ENCODE measurements at regions not wholly inside any gene's neighbourhood (a gene's known extent, or its start where the extent isn't known, plus 50 kb on each side); places are given as distances from the start of the nearest gene placed in this dataset.

DNA sequence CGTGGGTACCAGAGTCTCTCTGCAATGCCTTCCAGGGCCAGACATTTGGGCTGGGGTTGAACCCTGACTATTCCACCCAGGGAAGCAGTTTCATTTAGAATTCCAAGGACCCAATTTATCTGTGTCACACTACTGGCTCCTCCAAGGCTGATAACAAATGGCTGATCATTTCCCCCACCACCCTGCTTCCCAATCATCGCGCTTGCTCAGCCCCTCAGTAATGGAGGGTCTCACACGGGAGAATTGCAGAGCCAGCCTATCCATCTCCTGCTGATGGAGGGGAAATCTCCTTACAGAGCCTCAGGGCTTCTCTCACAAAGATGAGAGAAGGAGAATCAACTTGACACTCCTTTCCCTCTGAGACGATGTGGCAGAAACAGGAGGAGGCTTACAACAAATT is 78.4 kb upstream of the WSCD2 start:
- no peak overlapping the region for H3K27ac Mint-ChIP-seq
- H3K27me3 Mint-ChIP-seq = peaks cover 20% of the 10 kb centered on the region
- H3K4me1 Mint-ChIP-seq (ENCODE audit: low read depth) = peaks cover 8% of the 10 kb centered on the region
- no peaks in the 10 kb centered on the region for H3K9me3 Mint-ChIP-seq
- H3K4me3 Mint-ChIP-seq = no peak overlapping the region
- H3K36me3 Mint-ChIP-seq (ENCODE audit: low read depth) = no peaks in the 10 kb centered on the region

DNA sequence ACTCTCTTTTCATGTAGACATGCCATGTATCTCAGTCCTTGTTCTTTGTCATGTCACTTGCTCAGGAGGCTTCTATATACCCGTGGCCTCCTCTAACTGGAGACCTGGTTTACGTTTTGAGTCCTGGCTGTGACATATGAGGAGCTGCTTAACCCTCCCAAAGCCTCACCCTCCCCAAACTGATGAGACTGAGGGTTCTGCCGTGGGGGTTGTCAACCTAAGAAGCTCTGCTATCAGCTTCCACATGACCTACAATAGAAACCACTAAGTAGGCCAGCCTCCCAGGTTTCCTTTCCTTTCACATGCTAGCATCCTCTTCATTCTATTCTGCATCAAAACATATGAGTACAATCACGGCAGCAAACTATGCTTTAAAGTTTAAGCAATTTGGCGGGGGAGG is 76.8 kb upstream of the WSCD2 start:
- Mint-ChIP-seq H3K27ac (no peak overlapping the region), H3K27me3 (peaks cover 23% of the 10 kb centered on the region), H3K36me3 (ENCODE audit: low read depth) (no peaks in the 10 kb centered on the region), H3K4me1 (ENCODE audit: low read depth) (peaks cover 2% of the 10 kb centered on the region), H3K9me3 (no peaks in the 10 kb centered on the region), H3K4me3 (no peak overlapping the region)

DNA sequence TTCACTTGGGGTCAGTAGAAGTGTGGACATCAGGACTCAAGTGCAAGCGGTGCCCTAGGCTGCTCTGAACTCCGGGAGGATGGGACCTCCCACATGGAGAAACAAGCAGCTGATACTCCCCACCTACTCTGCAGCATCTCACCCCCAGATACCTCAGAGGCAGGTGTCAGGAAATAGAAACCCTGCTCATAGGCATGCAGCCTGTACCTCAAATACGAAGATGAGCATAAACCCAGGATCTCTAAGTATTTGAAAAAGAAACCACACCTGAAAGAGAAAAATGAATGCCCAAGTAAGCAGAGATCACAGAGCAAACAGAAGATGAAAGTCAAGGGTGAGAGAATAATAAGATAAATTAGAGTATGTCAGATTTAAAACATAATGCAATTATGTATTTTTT is 75.6 kb upstream of the WSCD2 start:
- H3K9me3 Mint-ChIP-seq = no peaks in the 10 kb centered on the region
- H3K4me1 Mint-ChIP-seq (ENCODE audit: low read depth) = no peaks in the 10 kb centered on the region
- no peaks in the 10 kb centered on the region for H3K36me3 Mint-ChIP-seq (ENCODE audit: low read depth)
- H3K4me3 Mint-ChIP-seq = no peak overlapping the region
- H3K27ac Mint-ChIP-seq = no peak overlapping the region
- peaks cover 21% of the 10 kb centered on the region for H3K27me3 Mint-ChIP-seq

DNA sequence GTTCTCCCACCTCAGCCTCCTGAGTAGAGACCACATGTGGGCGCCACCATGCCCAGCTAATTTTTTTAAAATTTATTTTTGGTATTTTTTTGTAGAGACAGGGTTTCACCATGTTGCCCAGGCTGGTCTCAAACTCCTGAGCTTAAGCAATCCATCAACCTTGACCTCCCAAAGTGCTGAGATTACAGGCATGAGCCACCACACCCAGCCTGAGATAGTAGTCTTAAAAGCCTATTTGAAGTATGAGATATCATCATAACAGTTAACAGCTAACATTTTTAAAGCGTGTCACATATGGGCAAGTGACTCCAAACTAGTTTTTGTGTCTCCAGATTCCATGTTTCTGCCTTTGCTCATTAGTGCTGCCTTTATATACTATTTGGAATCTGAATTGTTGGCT is 74.6 kb upstream of the WSCD2 start:
- Mint-ChIP-seq H3K9me3 (no peaks in the 10 kb centered on the region), H3K27ac (no peak overlapping the region), H3K27me3 (peaks cover 20% of the 10 kb centered on the region), H3K36me3 (ENCODE audit: low read depth) (no peaks in the 10 kb centered on the region), H3K4me3 (no peak overlapping the region), H3K4me1 (ENCODE audit: low read depth) (no peaks in the 10 kb centered on the region)

DNA sequence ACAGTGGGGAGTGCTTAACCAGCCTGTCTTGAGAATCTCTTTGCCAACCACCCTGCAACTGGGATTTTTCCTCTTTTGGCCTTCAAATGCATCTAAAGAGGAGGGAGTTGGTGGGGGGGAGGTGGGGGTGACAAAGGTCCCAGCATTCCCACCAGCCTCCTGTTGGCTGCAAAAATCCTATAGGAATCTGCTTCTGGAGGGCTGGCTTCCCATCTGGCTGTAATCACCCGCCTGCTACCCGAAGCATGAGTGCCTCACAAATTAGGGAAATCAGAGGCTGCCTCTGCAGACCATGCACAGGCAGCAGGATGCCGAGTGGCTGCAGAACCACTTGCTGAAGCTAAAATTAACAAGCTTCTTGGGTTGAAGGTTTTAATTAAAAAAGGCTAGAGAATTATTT is 73.9 kb upstream of the WSCD2 start:
- no peak overlapping the region for H3K27ac Mint-ChIP-seq
- no peaks in the 10 kb centered on the region for H3K9me3 Mint-ChIP-seq
- no peaks in the 10 kb centered on the region for H3K4me1 Mint-ChIP-seq (ENCODE audit: low read depth)
- H3K4me3 Mint-ChIP-seq = no peak overlapping the region
- no peaks in the 10 kb centered on the region for H3K36me3 Mint-ChIP-seq (ENCODE audit: low read depth)
- H3K27me3 Mint-ChIP-seq = peaks cover 13% of the 10 kb centered on the region

DNA sequence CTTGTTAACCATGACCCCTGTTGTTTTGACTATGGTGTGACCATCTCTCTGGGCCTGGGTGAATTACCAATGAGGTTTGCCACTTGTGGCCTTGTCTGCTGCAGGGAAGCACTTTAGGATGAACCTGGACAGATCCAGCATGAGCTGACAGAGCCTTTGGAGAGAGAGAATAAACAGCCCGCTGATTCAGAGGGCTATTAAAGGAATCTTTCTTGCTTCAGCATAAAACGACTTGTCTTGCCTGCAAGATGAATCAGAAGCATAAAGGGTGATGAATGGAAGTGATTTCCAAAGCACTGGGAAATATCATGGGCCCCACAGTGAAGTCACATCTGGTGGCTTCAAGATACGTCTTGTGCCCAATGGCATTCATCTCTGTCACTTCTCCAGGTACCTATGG is 69.0 kb upstream of the WSCD2 start:
- Mint-ChIP-seq H3K4me1 (ENCODE audit: low read depth) (no peaks in the 10 kb centered on the region), H3K27ac (no peak overlapping the region), H3K27me3 (peaks cover 23% of the 10 kb centered on the region), H3K36me3 (ENCODE audit: low read depth) (no peaks in the 10 kb centered on the region), H3K4me3 (no peak overlapping the region), H3K9me3 (peaks cover 3% of the 10 kb centered on the region)

DNA sequence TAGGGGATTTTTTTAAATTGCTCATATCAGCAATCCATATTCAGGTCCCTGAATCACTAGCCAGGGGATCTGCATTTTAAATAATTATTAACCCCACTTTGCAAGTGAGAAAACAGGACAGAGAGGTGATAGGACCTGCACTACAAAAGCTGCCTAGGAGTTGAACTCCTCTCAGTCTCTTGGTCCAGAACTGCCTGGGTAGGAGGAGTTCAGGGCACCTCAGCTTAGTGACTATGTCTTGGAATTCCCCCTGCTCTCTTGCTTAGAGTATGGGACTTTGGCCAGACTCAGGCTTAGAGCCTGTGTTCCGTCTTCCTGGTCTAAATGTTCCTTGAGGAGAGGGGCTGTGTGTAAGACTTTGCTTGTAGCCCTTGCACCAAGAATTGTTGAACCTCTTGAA is 68.2 kb upstream of the WSCD2 start:
- H3K27ac Mint-ChIP-seq = no peak overlapping the region
- no peaks in the 10 kb centered on the region for H3K36me3 Mint-ChIP-seq (ENCODE audit: low read depth)
- H3K27me3 Mint-ChIP-seq = peaks cover 27% of the 10 kb centered on the region
- H3K4me3 Mint-ChIP-seq = no peak overlapping the region
- H3K4me1 Mint-ChIP-seq (ENCODE audit: low read depth) = no peaks in the 10 kb centered on the region
- peaks cover 3% of the 10 kb centered on the region for H3K9me3 Mint-ChIP-seq

DNA sequence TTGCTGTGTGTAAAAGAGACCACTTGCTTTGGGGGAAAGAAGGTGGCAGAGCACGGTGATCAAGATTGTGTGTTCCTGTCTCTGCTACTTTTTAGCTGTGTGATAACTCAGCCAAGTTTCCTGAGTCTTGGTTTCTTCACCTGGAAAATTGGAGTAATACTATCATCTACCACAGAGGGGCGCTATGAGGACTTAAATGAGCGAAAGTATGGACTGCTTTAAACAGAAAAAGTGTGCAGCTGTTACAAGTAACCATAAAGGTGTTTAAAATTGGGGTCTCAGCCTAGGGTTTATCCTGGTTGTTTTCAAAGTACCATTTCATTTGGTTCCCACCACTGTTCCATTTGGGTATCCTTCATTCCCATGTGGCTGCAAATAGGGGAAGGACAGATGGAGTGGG is 65.9 kb upstream of the WSCD2 start:
- H3K9me3 Mint-ChIP-seq = peaks cover 3% of the 10 kb centered on the region
- no peaks in the 10 kb centered on the region for H3K4me1 Mint-ChIP-seq (ENCODE audit: low read depth)
- H3K27ac Mint-ChIP-seq = no peak overlapping the region
- H3K4me3 Mint-ChIP-seq = no peak overlapping the region
- peaks cover 20% of the 10 kb centered on the region for H3K27me3 Mint-ChIP-seq
- H3K36me3 Mint-ChIP-seq (ENCODE audit: low read depth) = no peaks in the 10 kb centered on the region

DNA sequence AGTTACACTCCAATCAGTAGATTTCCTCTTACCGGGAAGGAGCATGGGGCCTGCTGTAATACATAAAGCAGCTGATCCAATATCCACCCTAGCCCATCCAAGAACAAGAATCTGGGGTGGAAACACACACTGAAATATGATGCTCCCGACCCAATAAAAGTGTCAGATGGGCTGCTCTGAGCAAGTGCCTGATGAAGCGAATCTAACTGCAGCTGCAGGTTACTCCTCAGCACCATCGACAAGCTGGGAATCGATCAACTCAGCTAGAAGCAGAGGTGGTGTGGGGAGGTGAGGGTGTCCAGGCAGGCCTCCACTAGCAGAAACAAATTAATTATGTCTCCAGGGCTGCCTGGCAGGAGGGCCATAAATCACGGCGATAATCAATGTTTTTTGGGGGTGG is 64.0 kb upstream of the WSCD2 start:
- H3K27ac Mint-ChIP-seq = no peak overlapping the region
- no peaks in the 10 kb centered on the region for H3K4me1 Mint-ChIP-seq (ENCODE audit: low read depth)
- H3K36me3 Mint-ChIP-seq (ENCODE audit: low read depth) = no peaks in the 10 kb centered on the region
- peaks cover 3% of the 10 kb centered on the region for H3K9me3 Mint-ChIP-seq
- H3K27me3 Mint-ChIP-seq = peaks cover 19% of the 10 kb centered on the region
- no peak overlapping the region for H3K4me3 Mint-ChIP-seq

DNA sequence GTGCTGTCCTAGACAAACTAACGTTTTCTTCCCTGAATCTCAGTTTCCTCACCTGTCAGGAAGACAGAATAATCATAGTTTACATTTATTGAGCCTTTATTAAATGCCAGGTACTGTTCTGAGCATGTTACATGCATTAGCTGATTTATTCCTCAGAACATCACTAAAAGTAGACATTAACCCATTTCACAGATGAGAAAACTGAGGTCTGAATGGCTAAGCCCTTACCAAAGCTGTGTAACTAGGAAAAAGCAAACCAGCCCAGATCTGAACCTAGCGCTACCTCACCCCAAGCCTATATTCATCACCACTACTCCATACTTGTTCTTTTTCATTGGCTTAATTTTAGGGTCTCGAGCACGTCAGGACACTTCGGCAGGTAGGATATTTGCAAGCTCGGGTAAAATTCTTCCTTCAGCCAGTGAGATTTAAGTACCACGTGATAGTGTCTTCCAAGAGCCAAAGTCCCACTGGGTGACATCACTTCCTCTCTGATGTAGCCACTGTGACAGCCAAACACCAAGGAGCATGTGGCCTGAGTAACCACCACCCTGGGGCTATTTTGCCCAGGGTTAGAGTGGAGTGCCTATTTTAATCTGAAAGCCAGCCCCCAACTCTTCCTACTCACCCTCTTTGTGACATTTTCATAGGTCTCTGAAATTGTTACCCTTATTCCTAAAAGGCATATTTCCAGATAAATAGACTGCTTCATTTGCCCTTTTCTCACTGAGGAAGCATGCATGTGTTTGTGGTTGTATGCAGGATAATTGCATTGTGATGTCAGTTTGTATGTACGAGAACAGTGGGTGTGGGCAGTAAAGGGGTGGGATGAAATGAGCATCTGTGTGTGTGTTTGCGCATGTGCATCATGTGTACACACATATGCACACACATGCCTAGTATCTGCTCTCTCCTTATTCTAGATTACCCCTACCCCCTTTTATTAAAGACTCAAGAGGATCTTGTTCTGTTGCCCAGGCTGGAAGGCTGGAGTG is 62.2 kb upstream of the WSCD2 start:
- Mint-ChIP-seq H3K4me3 (no peak overlapping the region), H3K4me1 (ENCODE audit: low read depth) (no peaks in the 10 kb centered on the region), H3K9me3 (peaks cover 3% of the 10 kb centered on the region), H3K27ac (no peak overlapping the region), H3K27me3 (peaks cover 24% of the 10 kb centered on the region), H3K36me3 (ENCODE audit: low read depth) (no peaks in the 10 kb centered on the region)

DNA sequence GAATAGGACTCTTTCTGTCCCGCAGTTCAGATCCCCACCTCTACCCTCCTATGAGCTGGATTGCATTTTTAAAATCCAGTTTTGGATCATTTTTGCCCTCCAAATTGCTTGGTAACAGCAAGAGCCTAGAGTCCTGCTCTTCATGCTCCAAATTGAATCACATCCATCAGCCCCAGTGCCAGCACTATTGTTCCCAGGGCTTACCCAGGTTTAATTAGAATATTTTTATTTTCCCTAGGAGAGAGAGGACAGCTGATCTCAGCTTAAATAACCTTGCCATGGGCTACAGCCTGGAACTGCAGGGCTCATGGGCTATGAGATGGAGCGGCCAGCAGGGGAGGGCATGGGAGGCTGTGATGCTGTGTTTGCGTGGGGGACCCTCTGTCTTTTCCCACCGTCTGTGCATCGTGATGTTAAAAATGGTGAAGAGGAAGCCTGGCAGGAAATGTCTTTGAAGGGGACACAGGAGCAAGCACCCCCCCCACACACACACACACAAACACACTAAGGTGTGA is 59.4 kb upstream of the WSCD2 start:
- no peaks in the 10 kb centered on the region for H3K4me1 Mint-ChIP-seq (ENCODE audit: low read depth)
- H3K36me3 Mint-ChIP-seq (ENCODE audit: low read depth) = no peaks in the 10 kb centered on the region
- H3K4me3 Mint-ChIP-seq = no peak overlapping the region
- H3K9me3 Mint-ChIP-seq = peaks cover under 1% of the 10 kb centered on the region
- peaks cover 16% of the 10 kb centered on the region for H3K27me3 Mint-ChIP-seq
- no peak overlapping the region for H3K27ac Mint-ChIP-seq

DNA sequence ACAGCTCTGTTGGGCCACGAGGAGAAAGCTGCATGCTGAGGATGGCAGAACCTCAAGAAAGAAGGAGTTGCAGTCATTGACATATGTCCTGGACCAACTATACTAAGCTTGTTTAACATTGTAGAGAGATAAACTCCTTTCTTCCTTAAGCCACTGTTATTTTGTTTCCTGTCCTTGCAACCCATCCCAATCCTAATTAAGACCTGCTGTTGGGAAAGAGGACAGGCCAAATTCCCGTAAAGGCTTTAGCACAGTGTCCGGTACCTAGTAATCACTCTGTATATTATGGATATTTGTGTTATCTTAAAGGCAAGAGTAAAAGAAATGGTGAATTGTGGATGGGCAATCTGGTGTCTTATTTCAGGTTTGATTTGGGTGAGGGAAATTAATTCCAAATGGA is 53.5 kb upstream of the WSCD2 start:
- H3K36me3 Mint-ChIP-seq (ENCODE audit: low read depth) = no peaks in the 10 kb centered on the region
- H3K9me3 Mint-ChIP-seq = no peaks in the 10 kb centered on the region
- no peaks in the 10 kb centered on the region for H3K4me1 Mint-ChIP-seq (ENCODE audit: low read depth)
- peaks cover 16% of the 10 kb centered on the region for H3K27me3 Mint-ChIP-seq
- no peak overlapping the region for H3K27ac Mint-ChIP-seq
- H3K4me3 Mint-ChIP-seq = no peak overlapping the region

DNA sequence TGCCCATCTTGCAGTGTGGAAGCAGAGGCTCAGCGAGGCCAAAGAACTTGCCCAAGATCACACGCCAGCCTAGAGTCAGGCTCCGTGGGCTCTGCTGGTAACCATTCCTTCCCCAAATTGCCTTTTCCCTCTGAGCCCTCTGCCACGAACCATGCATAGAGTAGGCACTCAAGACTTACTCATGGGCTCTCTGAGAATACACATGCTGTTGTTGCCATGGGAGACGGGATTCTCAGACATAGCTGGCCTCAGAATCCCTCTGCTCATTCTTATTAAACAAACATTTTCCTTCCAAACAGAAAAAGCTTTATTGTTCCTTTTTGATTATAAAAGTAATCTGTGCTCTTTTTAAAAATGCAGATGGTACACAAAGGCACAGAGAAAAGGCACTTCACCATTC is 52.5 kb upstream of the WSCD2 start:
- no peaks in the 10 kb centered on the region for H3K4me1 Mint-ChIP-seq (ENCODE audit: low read depth)
- no peaks in the 10 kb centered on the region for H3K36me3 Mint-ChIP-seq (ENCODE audit: low read depth)
- no peak overlapping the region for H3K27ac Mint-ChIP-seq
- H3K9me3 Mint-ChIP-seq = no peaks in the 10 kb centered on the region
- no peak overlapping the region for H3K4me3 Mint-ChIP-seq
- H3K27me3 Mint-ChIP-seq = peaks cover 13% of the 10 kb centered on the region

DNA sequence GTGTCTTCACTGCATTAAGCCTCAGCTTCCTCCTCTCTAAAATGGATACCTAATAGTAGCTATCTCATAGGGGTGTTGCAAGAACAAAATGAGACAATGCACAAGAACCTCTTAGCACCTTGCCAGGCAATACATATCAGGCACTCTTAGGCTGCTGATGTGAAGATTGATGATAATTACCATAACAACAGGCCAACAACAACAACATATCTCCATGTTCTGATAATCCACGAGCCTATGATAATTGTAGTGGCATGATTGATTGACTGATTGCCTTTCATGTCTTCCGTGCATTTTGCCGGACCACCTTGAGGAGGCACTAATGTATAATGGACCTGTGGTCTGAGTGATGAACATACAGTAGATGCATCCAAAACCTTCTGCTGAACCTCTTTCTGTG is 50.7 kb upstream of the WSCD2 start:
- Mint-ChIP-seq H3K4me1 (ENCODE audit: low read depth) (no peaks in the 10 kb centered on the region), H3K9me3 (peaks cover 5% of the 10 kb centered on the region), H3K27me3 (peaks cover 14% of the 10 kb centered on the region), H3K36me3 (ENCODE audit: low read depth) (no peaks in the 10 kb centered on the region), H3K4me3 (no peak overlapping the region), H3K27ac (no peak overlapping the region)
